Gastroesophageal sphincter (tissue), 3 donors: ENCODE measurements at regions not wholly inside any gene's neighbourhood (a gene's known extent, or its start where the extent isn't known, plus 50 kb on each side); places are given as distances from the start of the nearest gene placed in this dataset.

Experiments
- CTCF ChIP-seq, 4 experiments: fragments of 200-600 bp in 2 of 4; fragments of 450-650 bp in 2 of 4; sonication (generic) in 1 of 4; IDR thresholded peaks; one replicate each; pipeline ENCODE4 v1.5.1; 2017 to 2019; ENCODE audit warnings: antibody characterized with exemption in 4 of 4, mild to moderate bottlenecking in 2 of 4, moderate library complexity in 2 of 4
- POLR2A ChIP-seq, 2 donors: fragments of 450-650 bp; IDR thresholded peaks; one replicate each; pipeline ENCODE4 v1.6.1; 2017; ENCODE audit warnings: antibody characterized with exemption in 2 of 2, mild to moderate bottlenecking in 2 of 2, moderate library complexity in 1 of 2
- POLR2AphosphoS5 ChIP-seq: sonication (generic); formaldehyde crosslinking; IDR thresholded peaks from one replicate; pipeline ENCODE4 v1.6.1; 2017; ENCODE audit warnings: antibody characterized with exemption

GRCh38 chr12:47316609-47317049, 236.9 kb upstream of the AMIGO2 start:
- TF ChIP-seq CTCF (IDR thresholded peaks at IDR 0.05) (no peak), POLR2A (IDR thresholded peaks at IDR 0.05) (no peak), POLR2AphosphoS5 (peak; percentile 55)
